Lower lobe of right lung (tissue), 2 donors: ENCODE measurements at regions not wholly inside any gene's neighbourhood (a gene's known extent, or its start where the extent isn't known, plus 50 kb on each side); places are given as distances from the start of the nearest gene placed in this dataset.

Experiments
- ATAC-seq, 2 donors: fragments of 200-7000 bp; cut with Tn5 transposase; one replicate each; pipeline ENCODE4 v1.9.1; 2020 to 2022; ENCODE audit warnings: mild to moderate bottlenecking in 2 of 2, moderate library complexity in 2 of 2
- DNase-seq: peaks from one replicate; pipeline ENCODE4 v3.0.0-alpha.2; 2020
- H3K27ac ChIP-seq: fragments of 200-600 bp; one replicate; pipeline ENCODE4 v1.8.0; 2022
- H3K27me3 ChIP-seq: fragments of 200-600 bp; one replicate; pipeline ENCODE4 v1.8.0; 2022; ENCODE audit warnings: low read depth
- H3K36me3 ChIP-seq: fragments of 200-600 bp; one replicate; pipeline ENCODE4 v1.8.0; 2022; ENCODE audit warnings: mild to moderate bottlenecking
- H3K4me1 ChIP-seq: fragments of 200-600 bp; one replicate; pipeline ENCODE4 v1.8.0; 2022
- H3K4me3 ChIP-seq: fragments of 200-600 bp; one replicate; pipeline ENCODE4 v1.8.0; 2022; ENCODE audit warnings: mild to moderate bottlenecking
- H3K9me3 ChIP-seq: fragments of 200-600 bp; one replicate; pipeline ENCODE4 v1.8.0; 2022
- intact Hi-C: fragments of 100-400 bp; cut with DNase I; formaldehyde crosslinking; loops from one replicate; pipeline ENCODE4 v1.11.0; 2022
- TF ChIP-seq, protein P1 (sequence below): fragments of 200-600 bp; IDR thresholded peaks from one replicate; pipeline ENCODE4 v1.8.0; 2022; ENCODE audit warnings: antibody characterized with exemption, mild to moderate bottlenecking
- donor health status: DM: no; HTN: yes; CAD: no; lungs with severe emphysema.

DNA sequence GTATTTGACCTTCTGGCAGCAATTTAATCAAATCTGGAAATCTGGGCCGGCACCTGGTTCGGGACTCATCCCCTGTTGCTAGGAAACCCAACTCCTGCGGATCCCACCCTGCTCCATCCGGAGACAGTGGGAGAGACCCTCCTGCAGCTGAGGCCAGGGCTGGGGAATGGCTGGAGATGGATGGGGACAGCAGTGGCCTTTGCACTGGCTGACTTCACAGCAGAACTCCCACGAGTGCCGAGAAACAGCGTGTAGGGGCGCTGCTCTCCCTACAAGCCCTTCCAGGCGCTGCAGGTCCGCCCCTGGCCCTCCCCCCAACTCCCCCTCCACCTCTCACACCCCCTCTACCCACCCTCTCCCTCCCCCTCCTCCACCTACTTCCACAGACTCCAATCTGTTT lies 105.8 kb upstream of the PPP1R26 start:
- TF ChIP-seq, protein P1, sequence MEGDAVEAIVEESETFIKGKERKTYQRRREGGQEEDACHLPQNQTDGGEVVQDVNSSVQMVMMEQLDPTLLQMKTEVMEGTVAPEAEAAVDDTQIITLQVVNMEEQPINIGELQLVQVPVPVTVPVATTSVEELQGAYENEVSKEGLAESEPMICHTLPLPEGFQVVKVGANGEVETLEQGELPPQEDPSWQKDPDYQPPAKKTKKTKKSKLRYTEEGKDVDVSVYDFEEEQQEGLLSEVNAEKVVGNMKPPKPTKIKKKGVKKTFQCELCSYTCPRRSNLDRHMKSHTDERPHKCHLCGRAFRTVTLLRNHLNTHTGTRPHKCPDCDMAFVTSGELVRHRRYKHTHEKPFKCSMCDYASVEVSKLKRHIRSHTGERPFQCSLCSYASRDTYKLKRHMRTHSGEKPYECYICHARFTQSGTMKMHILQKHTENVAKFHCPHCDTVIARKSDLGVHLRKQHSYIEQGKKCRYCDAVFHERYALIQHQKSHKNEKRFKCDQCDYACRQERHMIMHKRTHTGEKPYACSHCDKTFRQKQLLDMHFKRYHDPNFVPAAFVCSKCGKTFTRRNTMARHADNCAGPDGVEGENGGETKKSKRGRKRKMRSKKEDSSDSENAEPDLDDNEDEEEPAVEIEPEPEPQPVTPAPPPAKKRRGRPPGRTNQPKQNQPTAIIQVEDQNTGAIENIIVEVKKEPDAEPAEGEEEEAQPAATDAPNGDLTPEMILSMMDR = no peak
- H3K4me3 ChIP-seq = no peak overlapping the region
- DNase-seq (no peak), ATAC-seq (no peak)
- H3K9me3 ChIP-seq = no peaks in the 10 kb centered on the region
- intact Hi-C loops = no loop called here
- no peak overlapping the region for H3K27ac ChIP-seq
- no peaks in the 10 kb centered on the region for H3K4me1 ChIP-seq
- no peaks in the 10 kb centered on the region for H3K27me3 ChIP-seq
- H3K36me3 ChIP-seq = no peaks in the 10 kb centered on the region

DNA sequence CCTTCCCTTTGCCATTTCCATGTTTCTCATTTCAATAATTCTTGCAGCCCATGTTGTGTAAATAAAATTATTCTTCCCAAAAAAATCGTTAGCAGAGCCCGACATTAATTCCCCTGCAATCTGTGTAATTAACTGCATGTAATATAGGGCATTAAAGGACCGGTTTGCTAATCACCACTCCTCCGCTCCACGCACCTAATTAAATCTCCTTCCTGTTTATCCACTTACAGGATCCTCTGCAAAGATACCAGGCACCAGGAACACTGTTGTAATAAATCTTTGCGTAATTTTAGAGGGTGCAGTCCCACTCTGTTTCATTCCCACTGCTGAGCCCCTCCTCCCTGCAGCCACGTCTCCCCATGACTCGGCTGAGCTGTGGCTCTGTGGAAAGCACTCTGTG lies 105.0 kb upstream of the PPP1R26 start:
- ATAC-seq = no peak
- H3K27me3 ChIP-seq = no peaks in the 10 kb centered on the region
- H3K4me3 ChIP-seq = no peak overlapping the region
- H3K9me3 ChIP-seq = no peaks in the 10 kb centered on the region
- H3K36me3 ChIP-seq = no peaks in the 10 kb centered on the region
- DNase-seq = no peak
- no peak overlapping the region for H3K27ac ChIP-seq
- H3K4me1 ChIP-seq = no peaks in the 10 kb centered on the region
- TF ChIP-seq, protein P1 = no peak
- intact Hi-C loops = no loop called here

GRCh38 chr9:135375001-135375400 lies 104.6 kb upstream of the PPP1R26 start:
- TF ChIP-seq, protein P1 = no peak
- DNase-seq = no peak
- H3K36me3 ChIP-seq = no peaks in the 10 kb centered on the region
- H3K4me3 ChIP-seq = no peak overlapping the region
- H3K27ac ChIP-seq = no peak overlapping the region
- no peak for ATAC-seq
- H3K9me3 ChIP-seq = no peaks in the 10 kb centered on the region
- no peaks in the 10 kb centered on the region for H3K27me3 ChIP-seq
- no peaks in the 10 kb centered on the region for H3K4me1 ChIP-seq
- intact Hi-C loops = no loop called here

DNA sequence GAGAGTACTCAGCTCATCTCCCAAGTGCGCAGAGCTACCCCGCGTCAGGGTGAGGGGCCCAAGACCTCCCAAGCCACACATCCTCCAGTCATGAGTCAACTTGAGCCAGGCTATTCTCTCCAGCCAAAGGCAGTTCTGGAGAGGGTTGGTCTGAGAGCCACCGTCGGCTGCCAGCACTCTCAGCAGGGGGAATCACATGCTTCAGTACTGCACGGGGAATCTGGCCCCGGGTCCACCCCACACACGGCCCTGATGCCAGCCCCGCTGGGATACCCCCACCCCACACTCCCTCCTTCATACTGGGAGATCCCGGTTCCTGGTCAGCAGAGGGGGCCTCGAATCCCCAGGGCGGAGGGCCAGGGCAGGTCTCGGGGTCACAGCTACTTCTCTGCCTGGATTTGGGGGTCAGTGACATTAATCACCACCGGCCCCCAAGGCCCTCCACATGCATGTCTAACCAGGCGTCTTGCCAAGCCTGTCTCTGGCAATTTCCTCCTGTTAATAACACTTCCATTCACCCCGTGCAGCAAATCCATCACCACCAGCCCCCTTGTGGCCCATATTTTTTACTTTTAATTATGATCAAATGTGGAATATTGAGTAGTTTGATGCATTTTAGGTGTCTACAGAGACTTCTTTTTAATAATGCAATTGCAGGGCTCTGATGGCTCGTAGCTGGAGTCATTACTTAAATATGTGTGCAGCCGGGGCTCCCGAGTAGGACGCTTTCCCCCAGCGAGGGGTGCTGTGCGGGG lies 102.9 kb upstream of the PPP1R26 start:
- TF ChIP-seq, protein P1 = no peak
- no peaks in the 10 kb centered on the region for H3K9me3 ChIP-seq
- H3K27me3 ChIP-seq = no peaks in the 10 kb centered on the region
- H3K4me1 ChIP-seq = no peaks in the 10 kb centered on the region
- ATAC-seq (no peak), DNase-seq (no peak)
- no peaks in the 10 kb centered on the region for H3K36me3 ChIP-seq
- no peak overlapping the region for H3K27ac ChIP-seq
- intact Hi-C loops = no loop called here
- H3K4me3 ChIP-seq = no peak overlapping the region

GRCh38 chr9:135377431-135377830 lies 102.2 kb upstream of the PPP1R26 start:
- DNase-seq (no peak), ATAC-seq (no peak)
- Histone ChIP-seq H3K4me1 (no peaks in the 10 kb centered on the region), H3K36me3 (no peaks in the 10 kb centered on the region), H3K9me3 (no peaks in the 10 kb centered on the region), H3K4me3 (no peak overlapping the region), H3K27ac (no peak overlapping the region), H3K27me3 (no peaks in the 10 kb centered on the region)
- intact Hi-C loops = no loop called here
- TF ChIP-seq, protein P1 = no peak
